ENCODE measurements at regions not wholly inside any gene's neighbourhood (a gene's known extent, or its start where the extent isn't known, plus 50 kb on each side); places are given as distances from the start of the nearest gene placed in this dataset.

- H3K9me3 ChIP-seq (ENCODE audit: low read depth, low read length) = no peaks in the 10 kb centered on the region
These were observed 447.2 kb downstream of the SNAPC1 start for GRCh38 chr14:62209287-62209899.

GRCh38 chr14:62213516-62213915, 451.3 kb downstream of the SNAPC1 start:
- Histone ChIP-seq H3K27me3 (ENCODE audit: insufficient read depth, low read length) (peaks cover 1% of the 10 kb centered on the region), H3K9me3 (ENCODE audit: low read depth, low read length) (no peaks in the 10 kb centered on the region), H3K4me1 (ENCODE audit: insufficient read depth, low read length) (no peaks in the 10 kb centered on the region), H3K4me3 (ENCODE audit: low read length) (no peak overlapping the region)

More at GRCh38 chr14:62209287-62209899, 447.2 kb downstream of the SNAPC1 start:
- no peaks in the 10 kb centered on the region for H3K4me1 ChIP-seq (ENCODE audit: insufficient read depth, low read length)
- peaks cover 3% of the 10 kb centered on the region for H3K27me3 ChIP-seq (ENCODE audit: insufficient read depth, low read length)
- H3K4me3 ChIP-seq (ENCODE audit: low read length) = no peak overlapping the region

- Histone ChIP-seq H3K4me1 (ENCODE audit: insufficient read depth, low read length) (no peaks in the 10 kb centered on the region), H3K9me3 (ENCODE audit: low read depth, low read length) (no peaks in the 10 kb centered on the region), H3K4me3 (ENCODE audit: low read length) (no peak overlapping the region), H3K27me3 (ENCODE audit: insufficient read depth, low read length) (no peaks in the 10 kb centered on the region)
These were observed 453.9 kb downstream of the SNAPC1 start for GRCh38 chr14:62216121-62216520.

- Histone ChIP-seq H3K27me3 (ENCODE audit: insufficient read depth, low read length) (no peaks in the 10 kb centered on the region), H3K4me3 (ENCODE audit: low read length) (no peak overlapping the region), H3K9me3 (ENCODE audit: low read depth, low read length) (no peaks in the 10 kb centered on the region), H3K4me1 (ENCODE audit: insufficient read depth, low read length) (no peaks in the 10 kb centered on the region)
These were observed 472.6 kb downstream of the SNAPC1 start for GRCh38 chr14:62234849-62235248.

- Histone ChIP-seq H3K9me3 (ENCODE audit: low read depth, low read length) (no peaks in the 10 kb centered on the region), H3K4me1 (ENCODE audit: insufficient read depth, low read length) (no peaks in the 10 kb centered on the region), H3K27me3 (ENCODE audit: insufficient read depth, low read length) (no peaks in the 10 kb centered on the region), H3K4me3 (ENCODE audit: low read length) (no peak overlapping the region)
These were observed 482.0 kb downstream of the SNAPC1 start for GRCh38 chr14:62244221-62244620.

GRCh38 chr14:62247266-62247665, 485.0 kb downstream of the SNAPC1 start:
- no peaks in the 10 kb centered on the region for H3K27me3 ChIP-seq (ENCODE audit: insufficient read depth, low read length)
- H3K9me3 ChIP-seq (ENCODE audit: low read depth, low read length) = no peaks in the 10 kb centered on the region
- H3K4me3 ChIP-seq (ENCODE audit: low read length) = no peak overlapping the region
- no peaks in the 10 kb centered on the region for H3K4me1 ChIP-seq (ENCODE audit: insufficient read depth, low read length)

- no peaks in the 10 kb centered on the region for H3K9me3 ChIP-seq (ENCODE audit: low read depth, low read length)
- no peaks in the 10 kb centered on the region for H3K27me3 ChIP-seq (ENCODE audit: insufficient read depth, low read length)
- no peak overlapping the region for H3K4me3 ChIP-seq (ENCODE audit: low read length)
- no peaks in the 10 kb centered on the region for H3K4me1 ChIP-seq (ENCODE audit: insufficient read depth, low read length)
These were observed 489.0 kb downstream of the SNAPC1 start for GRCh38 chr14:62251237-62251636.

GRCh38 chr14:62253171-62253570, 491.0 kb downstream of the SNAPC1 start:
- Histone ChIP-seq H3K9me3 (ENCODE audit: low read depth, low read length) (no peaks in the 10 kb centered on the region), H3K27me3 (ENCODE audit: insufficient read depth, low read length) (no peaks in the 10 kb centered on the region), H3K4me1 (ENCODE audit: insufficient read depth, low read length) (no peaks in the 10 kb centered on the region), H3K4me3 (ENCODE audit: low read length) (no peak overlapping the region)

GRCh38 chr14:62253911-62254310, 491.7 kb downstream of the SNAPC1 start:
- H3K27me3 ChIP-seq (ENCODE audit: insufficient read depth, low read length) = no peaks in the 10 kb centered on the region
- no peaks in the 10 kb centered on the region for H3K4me1 ChIP-seq (ENCODE audit: insufficient read depth, low read length)
- H3K9me3 ChIP-seq (ENCODE audit: low read depth, low read length) = no peaks in the 10 kb centered on the region
- H3K4me3 ChIP-seq (ENCODE audit: low read length) = no peak overlapping the region

GRCh38 chr14:62269204-62269603, 507.0 kb downstream of the SNAPC1 start:
- Histone ChIP-seq H3K4me1 (ENCODE audit: insufficient read depth, low read length) (no peaks in the 10 kb centered on the region), H3K9me3 (ENCODE audit: low read depth, low read length) (no peaks in the 10 kb centered on the region), H3K4me3 (ENCODE audit: low read length) (no peak overlapping the region), H3K27me3 (ENCODE audit: insufficient read depth, low read length) (no peaks in the 10 kb centered on the region)

GRCh38 chr14:62270236-62270635, 508.0 kb downstream of the SNAPC1 start:
- Histone ChIP-seq H3K9me3 (ENCODE audit: low read depth, low read length) (no peaks in the 10 kb centered on the region), H3K27me3 (ENCODE audit: insufficient read depth, low read length) (no peaks in the 10 kb centered on the region), H3K4me1 (ENCODE audit: insufficient read depth, low read length) (no peaks in the 10 kb centered on the region), H3K4me3 (ENCODE audit: low read length) (no peak overlapping the region)

- no peak overlapping the region for H3K4me3 ChIP-seq (ENCODE audit: low read length)
- no peaks in the 10 kb centered on the region for H3K27me3 ChIP-seq (ENCODE audit: insufficient read depth, low read length)
- H3K9me3 ChIP-seq (ENCODE audit: low read depth, low read length) = no peaks in the 10 kb centered on the region
- no peaks in the 10 kb centered on the region for H3K4me1 ChIP-seq (ENCODE audit: insufficient read depth, low read length)
These were observed 518.1 kb downstream of the SNAPC1 start for GRCh38 chr14:62280366-62280765.

GRCh38 chr14:62283837-62284236, 521.6 kb downstream of the SNAPC1 start:
- H3K27me3 ChIP-seq (ENCODE audit: insufficient read depth, low read length) = no peaks in the 10 kb centered on the region
- no peaks in the 10 kb centered on the region for H3K9me3 ChIP-seq (ENCODE audit: low read depth, low read length)
- no peak overlapping the region for H3K4me3 ChIP-seq (ENCODE audit: low read length)
- H3K4me1 ChIP-seq (ENCODE audit: insufficient read depth, low read length) = no peaks in the 10 kb centered on the region

GRCh38 chr14:62289471-62289870, 527.3 kb downstream of the SNAPC1 start:
- Histone ChIP-seq H3K4me3 (ENCODE audit: low read length) (no peak overlapping the region), H3K27me3 (ENCODE audit: insufficient read depth, low read length) (no peaks in the 10 kb centered on the region), H3K4me1 (ENCODE audit: insufficient read depth, low read length) (no peaks in the 10 kb centered on the region), H3K9me3 (ENCODE audit: low read depth, low read length) (no peaks in the 10 kb centered on the region)

GRCh38 chr14:62301080-62301479, 538.9 kb downstream of the SNAPC1 start:
- no peaks in the 10 kb centered on the region for H3K27me3 ChIP-seq (ENCODE audit: insufficient read depth, low read length)
- H3K9me3 ChIP-seq (ENCODE audit: low read depth, low read length) = no peaks in the 10 kb centered on the region
- no peaks in the 10 kb centered on the region for H3K4me1 ChIP-seq (ENCODE audit: insufficient read depth, low read length)
- no peak overlapping the region for H3K4me3 ChIP-seq (ENCODE audit: low read length)

- Histone ChIP-seq H3K4me3 (ENCODE audit: low read length) (no peak overlapping the region), H3K27me3 (ENCODE audit: insufficient read depth, low read length) (no peaks in the 10 kb centered on the region), H3K9me3 (ENCODE audit: low read depth, low read length) (no peaks in the 10 kb centered on the region), H3K4me1 (ENCODE audit: insufficient read depth, low read length) (no peaks in the 10 kb centered on the region)
These were observed 539.7 kb downstream of the SNAPC1 start for GRCh38 chr14:62301911-62302310.
